ENCODE measurements at regions not wholly inside any gene's neighbourhood (a gene's known extent, or its start where the extent isn't known, plus 50 kb on each side); places are given as distances from the start of the nearest gene placed in this dataset.

DNA sequence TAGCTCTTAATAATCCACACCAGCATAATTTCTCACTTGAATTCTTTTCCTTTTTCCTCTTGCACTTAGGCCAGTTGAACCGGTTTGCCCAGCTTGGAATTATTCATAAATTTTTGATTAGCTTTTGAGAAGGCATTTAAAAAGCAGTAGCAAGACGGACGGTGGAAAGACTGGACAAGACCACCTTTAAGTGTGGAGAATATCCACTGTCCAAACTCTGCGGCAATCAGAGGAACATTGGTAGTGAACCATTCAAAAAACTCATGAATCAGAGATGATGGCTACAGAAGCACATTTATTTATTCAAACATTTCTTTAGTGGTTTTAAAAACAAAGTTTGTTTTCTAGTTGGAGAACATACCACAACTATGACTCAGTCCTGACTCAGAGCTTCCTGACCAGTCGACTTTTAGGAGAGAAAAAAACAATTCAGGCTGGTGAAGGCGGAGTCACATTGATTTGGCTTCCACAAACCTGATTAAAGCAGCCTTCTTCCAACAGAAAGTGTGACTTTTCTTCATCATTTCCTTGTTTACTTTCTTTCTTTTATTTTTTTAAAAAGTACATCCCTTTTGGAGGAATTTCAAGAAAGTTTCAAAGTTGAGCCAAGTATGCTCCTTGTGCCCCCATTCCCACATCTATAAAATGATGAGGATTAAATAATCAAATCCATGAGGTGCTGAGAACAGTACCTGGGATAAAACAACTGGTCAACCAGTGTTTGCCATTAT, 128.8 kb downstream of the ADSS2 start:
- Histone ChIP-seq H3K27me3 (ENCODE audit: low read depth) (no peaks in the 10 kb centered on the region), H3K36me3 (no peaks in the 10 kb centered on the region), H3K27ac (peak overlapping the region; percentile 83), H3K4me3 (no peak overlapping the region), H3K9me3 (no peaks in the 10 kb centered on the region), H3K4me1 (peaks cover 32% of the 10 kb centered on the region)
- no peak for TF ChIP-seq CTCF (IDR thresholded peaks at IDR 0.05)
- ATAC-seq (peak; percentile 88 to 91), DNase-seq (no peak)
- intact Hi-C loops (cut with DNase I) = no loop called here

DNA sequence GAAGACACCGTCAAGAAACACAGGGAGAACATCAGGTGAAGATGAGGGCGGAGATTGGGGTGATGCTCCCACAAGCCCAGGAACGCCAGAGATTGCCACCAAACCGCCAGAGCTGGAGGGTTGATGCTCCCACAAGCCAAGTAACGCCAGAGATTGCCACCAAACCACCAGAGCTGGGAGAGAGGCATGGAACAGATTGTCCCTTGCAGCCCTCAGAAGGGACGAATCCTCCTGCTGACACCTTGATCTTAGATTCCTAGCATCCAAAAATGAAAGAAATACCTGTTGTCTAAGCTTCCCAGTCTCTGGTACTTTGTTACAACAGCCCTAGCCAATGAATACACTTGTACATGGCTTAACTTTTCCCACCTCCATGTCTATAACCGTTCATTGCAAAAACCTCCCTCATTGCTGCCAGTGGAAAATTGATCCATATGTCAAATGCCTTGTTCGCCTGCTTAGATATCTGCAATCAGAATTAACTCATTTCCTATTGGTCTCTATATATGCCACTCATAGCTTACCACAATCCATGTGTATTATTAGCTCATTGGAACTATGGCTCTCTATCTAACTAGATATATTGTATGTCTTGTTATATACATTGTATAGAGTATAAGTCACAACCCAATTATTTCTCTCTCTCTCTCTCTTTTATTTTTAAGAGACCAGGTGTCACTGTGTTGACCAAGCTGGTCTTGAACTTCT, 127.4 kb downstream of the ADSS2 start:
- Histone ChIP-seq H3K27ac (peak overlapping the region; percentile 83), H3K4me3 (peak overlapping the region; percentile 17), H3K9me3 (no peaks in the 10 kb centered on the region), H3K27me3 (ENCODE audit: low read depth) (no peaks in the 10 kb centered on the region), H3K4me1 (peaks cover 32% of the 10 kb centered on the region), H3K36me3 (no peaks in the 10 kb centered on the region)
- intact Hi-C loops (cut with DNase I) = no loop called here
- DNase-seq (no peak), ATAC-seq (no peak)
- TF ChIP-seq CTCF (IDR thresholded peaks at IDR 0.05) = no peak

DNA sequence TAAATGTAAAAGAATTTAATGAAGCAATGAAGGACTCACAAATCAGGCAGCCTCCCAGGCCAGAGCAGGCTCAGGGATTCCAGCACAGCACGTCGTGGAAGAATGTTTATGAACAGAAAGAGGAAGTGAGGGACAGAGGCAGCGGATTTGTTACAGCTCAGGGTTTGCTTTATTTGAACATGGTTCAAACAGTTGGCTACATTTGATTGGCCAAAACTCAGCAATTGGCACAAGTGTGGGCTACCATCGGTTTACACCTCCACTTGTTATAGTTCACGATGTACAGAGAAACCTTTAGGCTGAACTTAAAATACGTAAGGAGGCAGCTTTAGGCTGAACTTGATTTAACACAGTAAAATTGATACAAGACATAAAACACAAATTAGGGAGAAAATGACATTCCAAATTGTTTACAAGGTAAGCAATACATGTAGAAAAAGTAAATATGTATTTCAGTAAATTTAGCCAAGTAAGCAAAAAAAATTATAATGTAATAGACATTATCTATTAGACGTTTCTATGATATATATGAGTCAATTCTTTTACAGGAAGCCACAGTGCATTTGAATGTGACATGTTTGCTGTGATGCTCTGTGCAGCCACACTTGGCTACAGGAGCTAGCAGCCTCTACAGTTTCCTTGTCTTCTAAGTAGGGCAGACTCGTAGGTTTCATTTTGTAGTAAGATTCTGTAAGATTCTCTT, 126.5 kb downstream of the ADSS2 start:
- H3K9me3 ChIP-seq = no peaks in the 10 kb centered on the region
- no peaks in the 10 kb centered on the region for H3K27me3 ChIP-seq (ENCODE audit: low read depth)
- no peaks in the 10 kb centered on the region for H3K36me3 ChIP-seq
- intact Hi-C loops (cut with DNase I) = no loop called here
- peaks cover 28% of the 10 kb centered on the region for H3K4me1 ChIP-seq
- no peak for TF ChIP-seq CTCF (IDR thresholded peaks at IDR 0.05)
- DNase-seq (no peak), ATAC-seq (peak; percentile 53 to 61)
- H3K27ac ChIP-seq = peak overlapping the region; percentile 83
- H3K4me3 ChIP-seq = peak overlapping the region; percentile 17

DNA sequence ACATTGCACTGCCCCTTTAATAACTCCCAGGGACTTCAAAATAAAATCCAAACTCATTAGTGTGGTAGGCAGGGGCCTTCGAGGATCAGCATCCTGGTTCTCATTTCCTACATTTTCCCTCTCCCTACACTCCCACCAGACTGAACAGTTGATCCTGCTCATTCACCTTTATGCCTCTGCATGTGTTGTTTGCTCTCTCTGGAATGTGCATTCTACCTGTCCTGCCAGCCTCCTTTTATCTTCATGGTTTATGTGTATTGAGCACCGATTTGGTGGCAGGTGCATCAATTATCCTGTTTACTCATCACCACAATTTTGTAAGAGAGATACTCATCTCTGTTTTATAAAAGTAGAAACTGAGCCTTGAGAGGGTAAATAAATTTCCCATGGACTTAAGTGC, 125.0 kb downstream of the ADSS2 start:
- Histone ChIP-seq H3K27me3 (ENCODE audit: low read depth) (no peaks in the 10 kb centered on the region), H3K9me3 (no peaks in the 10 kb centered on the region), H3K4me1 (peaks cover 21% of the 10 kb centered on the region), H3K4me3 (no peak overlapping the region), H3K36me3 (no peaks in the 10 kb centered on the region), H3K27ac (no peak overlapping the region)
- no peak for TF ChIP-seq CTCF (IDR thresholded peaks at IDR 0.05)
- DNase-seq (no peak), ATAC-seq (no peak)
- intact Hi-C loops (cut with DNase I) = no loop called here

DNA sequence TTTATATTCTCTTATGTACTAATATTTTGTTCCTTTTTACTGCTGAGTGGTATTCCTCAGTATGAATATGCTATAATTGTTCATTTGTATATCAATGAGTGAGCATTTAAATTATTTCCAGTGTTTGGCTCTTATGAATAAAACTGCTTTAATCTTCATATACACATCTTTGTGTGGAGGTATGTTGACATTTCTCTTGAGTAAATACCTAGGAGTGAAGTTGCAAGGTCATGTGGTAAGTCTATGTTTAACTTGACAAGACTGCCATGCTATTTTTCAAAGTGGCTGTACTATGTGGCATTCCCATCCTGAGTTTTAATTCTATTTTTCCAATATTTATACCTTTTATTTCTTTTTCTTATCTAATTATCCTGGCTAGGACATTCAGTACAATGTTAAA, 124.2 kb downstream of the ADSS2 start:
- no peaks in the 10 kb centered on the region for H3K9me3 ChIP-seq
- ATAC-seq (no peak), DNase-seq (no peak)
- H3K27ac ChIP-seq = no peak overlapping the region
- H3K27me3 ChIP-seq (ENCODE audit: low read depth) = no peaks in the 10 kb centered on the region
- no peaks in the 10 kb centered on the region for H3K36me3 ChIP-seq
- intact Hi-C loops (cut with DNase I) = no loop called here
- H3K4me3 ChIP-seq = no peak overlapping the region
- TF ChIP-seq CTCF (IDR thresholded peaks at IDR 0.05) = no peak
- peaks cover 13% of the 10 kb centered on the region for H3K4me1 ChIP-seq

Measured in lower lobe of right lung (tissue), 2 donors.